ENCODE measurements at regions not wholly inside any gene's neighbourhood (a gene's known extent, or its start where the extent isn't known, plus 50 kb on each side); places are given as distances from the start of the nearest gene placed in this dataset.

GRCh38 chr5:17813214-17813613 lies 179.0 kb downstream of the TAF11L14 start:
- Histone ChIP-seq H3K4me3 (ENCODE audit: low read depth, low read length) (no peak overlapping the region), H3K36me3 (ENCODE audit: control insufficient read depth, insufficient read depth, low read length) (no peaks in the 10 kb centered on the region), H3K27me3 (ENCODE audit: control insufficient read depth, insufficient read depth, low read length) (no peaks in the 10 kb centered on the region)
- DNase-seq (ENCODE audit: low read depth) = no peak
- no peak for TF ChIP-seq CTCF (IDR thresholded peaks at IDR 0.05; ENCODE audit: insufficient read depth, low read length, poor library complexity, severe bottlenecking)

GRCh38 chr5:17816505-17816904 lies 182.2 kb downstream of the TAF11L14 start:
- no peak for DNase-seq (ENCODE audit: low read depth)
- H3K27me3 ChIP-seq (ENCODE audit: control insufficient read depth, insufficient read depth, low read length) = no peaks in the 10 kb centered on the region
- no peak overlapping the region for H3K4me3 ChIP-seq (ENCODE audit: low read depth, low read length)
- TF ChIP-seq CTCF (IDR thresholded peaks at IDR 0.05; ENCODE audit: insufficient read depth, low read length, poor library complexity, severe bottlenecking) = no peak
- no peaks in the 10 kb centered on the region for H3K36me3 ChIP-seq (ENCODE audit: control insufficient read depth, insufficient read depth, low read length)

GRCh38 chr5:17816944-17817343 lies 182.7 kb downstream of the TAF11L14 start:
- no peak for TF ChIP-seq CTCF (IDR thresholded peaks at IDR 0.05; ENCODE audit: insufficient read depth, low read length, poor library complexity, severe bottlenecking)
- Histone ChIP-seq H3K4me3 (ENCODE audit: low read depth, low read length) (no peak overlapping the region), H3K36me3 (ENCODE audit: control insufficient read depth, insufficient read depth, low read length) (no peaks in the 10 kb centered on the region), H3K27me3 (ENCODE audit: control insufficient read depth, insufficient read depth, low read length) (no peaks in the 10 kb centered on the region)
- no peak for DNase-seq (ENCODE audit: low read depth)

- Histone ChIP-seq H3K27me3 (ENCODE audit: control insufficient read depth, insufficient read depth, low read length) (no peaks in the 10 kb centered on the region), H3K36me3 (ENCODE audit: control insufficient read depth, insufficient read depth, low read length) (no peaks in the 10 kb centered on the region), H3K4me3 (ENCODE audit: low read depth, low read length) (no peak overlapping the region)
- TF ChIP-seq CTCF (IDR thresholded peaks at IDR 0.05; ENCODE audit: insufficient read depth, low read length, poor library complexity, severe bottlenecking) = no peak
- DNase-seq (ENCODE audit: low read depth) = no peak
These were observed 183.7 kb downstream of the TAF11L14 start for GRCh38 chr5:17817990-17818389.

- Histone ChIP-seq H3K36me3 (ENCODE audit: control insufficient read depth, insufficient read depth, low read length) (no peaks in the 10 kb centered on the region), H3K27me3 (ENCODE audit: control insufficient read depth, insufficient read depth, low read length) (no peaks in the 10 kb centered on the region), H3K4me3 (ENCODE audit: low read depth, low read length) (no peak overlapping the region)
- no peak for DNase-seq (ENCODE audit: low read depth)
- no peak for TF ChIP-seq CTCF (IDR thresholded peaks at IDR 0.05; ENCODE audit: insufficient read depth, low read length, poor library complexity, severe bottlenecking)
These were observed 185.5 kb downstream of the TAF11L14 start for GRCh38 chr5:17819783-17820182.

GRCh38 chr5:17828681-17829080 lies 194.4 kb downstream of the TAF11L14 start:
- no peak for DNase-seq (ENCODE audit: low read depth)
- Histone ChIP-seq H3K4me3 (ENCODE audit: low read depth, low read length) (no peak overlapping the region), H3K36me3 (ENCODE audit: control insufficient read depth, insufficient read depth, low read length) (no peaks in the 10 kb centered on the region), H3K27me3 (ENCODE audit: control insufficient read depth, insufficient read depth, low read length) (no peaks in the 10 kb centered on the region)
- no peak for TF ChIP-seq CTCF (IDR thresholded peaks at IDR 0.05; ENCODE audit: insufficient read depth, low read length, poor library complexity, severe bottlenecking)

Measured in kidney epithelial cell (primary cell).